GM12878 (cell line): ENCODE measurements at regions not wholly inside any gene's neighbourhood (a gene's known extent, or its start where the extent isn't known, plus 50 kb on each side); places are given as distances from the start of the nearest gene placed in this dataset.

Experiments
- ATAC-seq: fragments of 200-7000 bp; cut with Tn5 transposase; 3 replicates; pipeline ENCODE4 v1.9.1; 2020; ENCODE audit warnings: mild to moderate bottlenecking, moderate library complexity
- BruUV-seq: library from RNA; stranded (reverse); fragments of 400-500 nt; replicated peaks from 2 replicates; lab custom pipeline; 2021; lab: Mats Ljungman, UMichigan
- CTCF ChIA-PET: fragments of 300-600 bp; sonication (Branson Sonifier 250); formaldehyde crosslinking; extraction: SDS; loops from one replicate; lab custom pipeline; 2021; ENCODE audit warnings: inconsistent platforms; lab: Yijun Ruan, JAX
- POLR2A ChIA-PET: fragments of 350-600 bp; formaldehyde crosslinking; extraction: SDS; loops from one replicate; lab custom pipeline; 2021; ENCODE audit warnings: inconsistent platforms; lab: Charles Lee
- RAD21 ChIA-PET: fragments of 300-600 bp; sonication (Branson Sonifier 250); formaldehyde crosslinking; loops from one replicate; lab custom pipeline; 2023; ENCODE audit warnings: antibody characterized with exemption; ENCODE audit not compliant: unreplicated experiment; lab: Charles Lee
- SMC1A ChIA-PET: fragments of 300-600 bp; sonication (Branson Sonifier 250); formaldehyde crosslinking; loops from one replicate; lab custom pipeline; 2023; ENCODE audit not compliant: unreplicated experiment, uncharacterized antibody; lab: Charles Lee
- DNase-seq: peaks from one replicate; pipeline ENCODE4 v3.0.0-alpha.2; 2011; ENCODE audit warnings: low read depth, low spot score
- FAIRE-seq: peaks from 3 replicates; lab custom pipeline; 2011; peaks lifted over from hg19 to GRCh38; lab: Jason Lieb, UNC
- H2AFZ ChIP-seq: 2 replicates; pipeline ENCODE4 v1.6.0; 2011; ENCODE audit warnings: low read depth, low read length, control low read depth; ENCODE audit not compliant: control insufficient read depth
- H3K27ac ChIP-seq: 2 replicates; pipeline ENCODE4 v1.5.1; 2011; ENCODE audit warnings: control low read depth; ENCODE audit not compliant: control insufficient read depth, insufficient read depth
- H3K27me3 ChIP-seq, 2 experiments: replicated peaks in 1 of 2; 2 replicates each; pipeline versions ENCODE4 v1.6.0 to v1.6.1; 2011; ENCODE audit warnings: low read length in 1 of 2; ENCODE audit not compliant: control insufficient read depth in 2 of 2, insufficient read depth in 2 of 2
- H3K36me3 ChIP-seq, 2 experiments: 2 replicates each; pipeline ENCODE4 v1.5.1; 2011; ENCODE audit warnings: low read length in 1 of 2; ENCODE audit not compliant: control insufficient read depth in 2 of 2, insufficient read depth in 2 of 2
- H3K4me1 ChIP-seq: 2 replicates; pipeline ENCODE4 v1.6.1; 2011; ENCODE audit warnings: mild to moderate bottlenecking, low read length, moderate library complexity, mixed read lengths; ENCODE audit not compliant: control insufficient read depth, insufficient read depth
- H3K4me2 ChIP-seq: 2 replicates; pipeline ENCODE4 v1.6.0; 2011; ENCODE audit warnings: control low read depth; ENCODE audit not compliant: control insufficient read depth, insufficient read depth
- H3K4me3 ChIP-seq: fragments of 200-600 bp; sonication (generic); 2 replicates; pipeline ENCODE4 v1.5.1; 2016
- H3K79me2 ChIP-seq: 2 replicates; pipeline ENCODE4 v1.6.0; 2011; ENCODE audit warnings: low read length; ENCODE audit not compliant: control insufficient read depth, insufficient read depth
- H3K9ac ChIP-seq: 2 replicates; pipeline ENCODE4 v1.8.0; 2011; ENCODE audit warnings: low read length, control low read depth, mixed read lengths; ENCODE audit not compliant: control insufficient read depth, insufficient read depth
- H3K9me3 ChIP-seq: replicated peaks from 3 replicates; pipeline ENCODE4 v1.5.1; 2011; ENCODE audit warnings: mild to moderate bottlenecking, low read length; ENCODE audit not compliant: control insufficient read depth, insufficient read depth
- H4K20me1 ChIP-seq: 2 replicates; pipeline ENCODE4 v1.6.0; 2011; ENCODE audit not compliant: control insufficient read depth, insufficient read depth
- CBX3 ChIP-seq: fragments of 200-600 bp; sonication (generic); IDR thresholded peaks from 2 replicates; pipeline ENCODE4 v1.6.1; 2016; ENCODE audit warnings: low read depth, borderline replicate concordance
- MTA3 ChIP-seq: IDR thresholded peaks from 2 replicates; pipeline ENCODE4 v1.6.1; 2012; ENCODE audit warnings: low read length, inconsistent platforms, borderline replicate concordance
- NFXL1 ChIP-seq: fragments of 450-650 bp; IDR thresholded peaks from 2 replicates; pipeline ENCODE4 v1.6.1; 2017; ENCODE audit warnings: antibody characterized with exemption, mild to moderate bottlenecking, borderline replicate concordance
- NFYB ChIP-seq: IDR thresholded peaks from 2 replicates; pipeline ENCODE4 v1.6.1; 2011; ENCODE audit warnings: low read depth, mild to moderate bottlenecking, low read length, improper control_type of control experiment, moderate library complexity; ENCODE audit not compliant: insufficient read depth
- POLR2A ChIP-seq: IDR thresholded peaks from 2 replicates; pipeline ENCODE4 v1.6.1; 2011; ENCODE audit warnings: low read depth, mild to moderate bottlenecking, low read length
- POLR2AphosphoS2 ChIP-seq: IDR thresholded peaks from 2 replicates; pipeline ENCODE4 v1.6.1; 2011; ENCODE audit warnings: low read depth, mild to moderate bottlenecking, low read length, improper control_type of control experiment, moderate library complexity
- RCOR1 ChIP-seq: conservative IDR thresholded peaks from 2 replicates; pipeline ENCODE4 v1.6.1; 2012; ENCODE audit warnings: low read depth, low read length, improper control_type of control experiment
- SMAD5 ChIP-seq: IDR thresholded peaks from 2 replicates; pipeline ENCODE4 v1.6.1; 2016; ENCODE audit warnings: antibody characterized with exemption, low read depth
- YY1 ChIP-seq: IDR thresholded peaks from 2 replicates; pipeline ENCODE4 v1.6.1; 2011; ENCODE audit warnings: low read depth, mild to moderate bottlenecking, low read length
- WGBS: methylation state at CpG from one replicate; pipeline ENCODE4 v1.1.6; 2016; ENCODE audit warnings: low lambda C conversion rate; ENCODE audit not compliant: insufficient replicate concordance, insufficient coverage; ENCODE audit errors: missing lambda C conversion rate; 5-methylcytosine and 5-hydroxymethylcytosine counted together
- in situ Hi-C: fragments of 300-500 bp; cut with MboI; formaldehyde crosslinking; loops from 9 replicates; pipeline ENCODE4 v1.14.3; 2018; ENCODE audit warnings: mixed read lengths
- intact Hi-C: fragments of 100-400 bp; cut with micrococcal nuclease; formaldehyde crosslinking; loops from one replicate; pipeline ENCODE4 v1.14.2; 2022; ENCODE audit not compliant: unreplicated experiment
- TF ChIP-seq, protein P1 (sequence below): fragments of 450-650 bp; IDR thresholded peaks from 2 replicates; pipeline ENCODE4 v1.6.1; 2018; ENCODE audit warnings: borderline replicate concordance, mild to moderate bottlenecking; ENCODE audit not compliant: partially characterized antibody
- TF ChIP-seq, protein P2 (sequence below): fragments of 450-650 bp; IDR thresholded peaks from 2 replicates; pipeline ENCODE4 v1.6.1; 2017; ENCODE audit warnings: low read depth, mild to moderate bottlenecking, moderate library complexity
- TF ChIP-seq, protein P3 (sequence below): fragments of 450-650 bp; IDR thresholded peaks from 2 replicates; pipeline ENCODE4 v1.6.1; 2017; ENCODE audit warnings: mild to moderate bottlenecking

DNA sequence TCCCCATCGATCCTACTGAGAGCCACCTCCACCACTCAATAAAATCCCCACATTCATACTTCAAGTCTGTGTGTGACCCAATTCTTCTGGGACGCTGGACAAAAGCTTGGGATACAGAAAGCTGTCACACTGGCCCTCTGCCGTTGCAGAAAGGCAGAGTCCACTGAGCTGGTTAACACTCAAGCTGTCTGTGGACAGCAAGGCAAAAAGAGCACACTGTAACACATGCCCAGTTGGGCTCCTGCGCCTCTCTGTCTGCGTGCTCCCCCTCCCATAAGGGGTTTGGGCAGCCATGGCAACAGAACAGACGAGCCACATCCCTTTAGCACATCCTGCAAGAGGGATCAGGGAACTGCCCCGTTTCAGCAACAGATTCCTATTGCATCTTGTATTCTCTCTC, 106.9 kb upstream of the RGPD4 start:
- intact Hi-C loops = no loop called here
- BruUV-seq = no TSS peak
- TF ChIP-seq, protein P1, sequence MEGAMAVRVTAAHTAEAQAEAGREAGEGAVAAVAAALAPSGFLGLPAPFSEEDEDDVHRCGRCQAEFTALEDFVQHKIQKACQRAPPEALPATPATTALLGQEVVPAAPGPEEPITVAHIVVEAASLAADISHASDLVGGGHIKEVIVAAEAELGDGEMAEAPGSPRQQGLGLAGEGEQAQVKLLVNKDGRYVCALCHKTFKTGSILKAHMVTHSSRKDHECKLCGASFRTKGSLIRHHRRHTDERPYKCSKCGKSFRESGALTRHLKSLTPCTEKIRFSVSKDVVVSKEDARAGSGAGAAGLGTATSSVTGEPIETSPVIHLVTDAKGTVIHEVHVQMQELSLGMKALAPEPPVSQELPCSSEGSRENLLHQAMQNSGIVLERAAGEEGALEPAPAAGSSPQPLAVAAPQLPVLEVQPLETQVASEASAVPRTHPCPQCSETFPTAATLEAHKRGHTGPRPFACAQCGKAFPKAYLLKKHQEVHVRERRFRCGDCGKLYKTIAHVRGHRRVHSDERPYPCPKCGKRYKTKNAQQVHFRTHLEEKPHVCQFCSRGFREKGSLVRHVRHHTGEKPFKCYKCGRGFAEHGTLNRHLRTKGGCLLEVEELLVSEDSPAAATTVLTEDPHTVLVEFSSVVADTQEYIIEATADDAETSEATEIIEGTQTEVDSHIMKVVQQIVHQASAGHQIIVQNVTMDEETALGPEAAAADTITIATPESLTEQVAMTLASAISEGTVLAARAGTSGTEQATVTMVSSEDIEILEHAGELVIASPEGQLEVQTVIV = no peak
- no peak for TF ChIP-seq YY1
- no peak for TF ChIP-seq NFXL1
- TF ChIP-seq POLR2A = no peak
- TF ChIP-seq RCOR1 = no peak
- no peak for TF ChIP-seq MTA3
- TF ChIP-seq POLR2AphosphoS2 = no peak
- TF ChIP-seq, protein P2, sequence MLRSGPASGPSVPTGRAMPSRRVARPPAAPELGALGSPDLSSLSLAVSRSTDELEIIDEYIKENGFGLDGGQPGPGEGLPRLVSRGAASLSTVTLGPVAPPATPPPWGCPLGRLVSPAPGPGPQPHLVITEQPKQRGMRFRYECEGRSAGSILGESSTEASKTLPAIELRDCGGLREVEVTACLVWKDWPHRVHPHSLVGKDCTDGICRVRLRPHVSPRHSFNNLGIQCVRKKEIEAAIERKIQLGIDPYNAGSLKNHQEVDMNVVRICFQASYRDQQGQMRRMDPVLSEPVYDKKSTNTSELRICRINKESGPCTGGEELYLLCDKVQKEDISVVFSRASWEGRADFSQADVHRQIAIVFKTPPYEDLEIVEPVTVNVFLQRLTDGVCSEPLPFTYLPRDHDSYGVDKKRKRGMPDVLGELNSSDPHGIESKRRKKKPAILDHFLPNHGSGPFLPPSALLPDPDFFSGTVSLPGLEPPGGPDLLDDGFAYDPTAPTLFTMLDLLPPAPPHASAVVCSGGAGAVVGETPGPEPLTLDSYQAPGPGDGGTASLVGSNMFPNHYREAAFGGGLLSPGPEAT = no peak
- TF ChIP-seq SMAD5 = no peak
- TF ChIP-seq, protein P3, sequence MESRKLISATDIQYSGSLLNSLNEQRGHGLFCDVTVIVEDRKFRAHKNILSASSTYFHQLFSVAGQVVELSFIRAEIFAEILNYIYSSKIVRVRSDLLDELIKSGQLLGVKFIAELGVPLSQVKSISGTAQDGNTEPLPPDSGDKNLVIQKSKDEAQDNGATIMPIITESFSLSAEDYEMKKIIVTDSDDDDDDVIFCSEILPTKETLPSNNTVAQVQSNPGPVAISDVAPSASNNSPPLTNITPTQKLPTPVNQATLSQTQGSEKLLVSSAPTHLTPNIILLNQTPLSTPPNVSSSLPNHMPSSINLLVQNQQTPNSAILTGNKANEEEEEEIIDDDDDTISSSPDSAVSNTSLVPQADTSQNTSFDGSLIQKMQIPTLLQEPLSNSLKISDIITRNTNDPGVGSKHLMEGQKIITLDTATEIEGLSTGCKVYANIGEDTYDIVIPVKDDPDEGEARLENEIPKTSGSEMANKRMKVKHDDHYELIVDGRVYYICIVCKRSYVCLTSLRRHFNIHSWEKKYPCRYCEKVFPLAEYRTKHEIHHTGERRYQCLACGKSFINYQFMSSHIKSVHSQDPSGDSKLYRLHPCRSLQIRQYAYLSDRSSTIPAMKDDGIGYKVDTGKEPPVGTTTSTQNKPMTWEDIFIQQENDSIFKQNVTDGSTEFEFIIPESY = no peak
- no peak for TF ChIP-seq NFYB
- TF ChIP-seq CBX3 = no peak
- H4K20me1 ChIP-seq = no peaks in the 10 kb centered on the region
- H2AFZ ChIP-seq = no peak overlapping the region
- H3K27ac ChIP-seq = no peak overlapping the region
- H3K9me3 ChIP-seq = no peaks in the 10 kb centered on the region
- no peaks in the 10 kb centered on the region for H3K36me3 ChIP-seq
- no peak overlapping the region for H3K4me3 ChIP-seq
- H3K9ac ChIP-seq = no peak overlapping the region
- ATAC-seq (no peak), FAIRE-seq (no peak), DNase-seq (no peak)
- ChIA-PET RAD21 (no interaction called here), POLR2A (no interaction called here), SMC1A (no interaction called here), CTCF (no interaction called here)
- H3K27me3 ChIP-seq = no peaks in the 10 kb centered on the region
- H3K4me1 ChIP-seq = no peaks in the 10 kb centered on the region
- in situ Hi-C loops = no loop called here
- 31% methylated on average over 7 of the region's 7 CpGs for WGBS
- no peaks in the 10 kb centered on the region for H3K79me2 ChIP-seq
- H3K4me2 ChIP-seq = no peak overlapping the region
